ENCODE measurements at regions not wholly inside any gene's neighbourhood (a gene's known extent, or its start where the extent isn't known, plus 50 kb on each side); places are given as distances from the start of the nearest gene placed in this dataset.

DNA sequence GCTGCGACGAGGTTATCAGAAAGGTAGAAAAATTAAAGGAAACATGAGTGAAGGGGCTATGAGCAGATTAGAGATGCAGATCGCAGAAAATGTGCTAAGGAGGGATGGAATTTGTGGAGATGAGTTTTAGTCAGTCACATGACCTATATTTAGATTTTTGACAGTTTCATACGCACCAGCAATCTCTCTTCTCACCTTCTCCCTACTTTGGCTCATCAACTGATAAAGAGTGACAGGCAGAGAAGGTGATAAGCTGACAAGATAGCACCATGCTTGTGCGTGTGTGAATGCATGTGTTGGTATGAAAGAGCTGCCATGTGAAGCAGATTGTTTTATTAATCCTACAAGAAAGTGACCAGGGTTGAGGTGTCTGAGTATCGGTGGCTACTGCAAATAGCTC lies 252.6 kb downstream of the RAP2A start (continued):
- no peak for TF ChIP-seq ZBTB11 (CRISPR knock-in tag; IDR thresholded peaks at IDR 0.05)
- TF ChIP-seq NFIC (IDR thresholded peaks at IDR 0.05; ENCODE audit: low read depth, low read length): no peak
- no peak for TF ChIP-seq GABPA (IDR thresholded peaks at IDR 0.05; ENCODE audit: low read depth)
- TF ChIP-seq CHD2 (IDR thresholded peaks at IDR 0.05; ENCODE audit: borderline replicate concordance, low read depth, low read length): no peak

GRCh38 chr13:97692628-97693027 lies 258.7 kb downstream of the RAP2A start:
- Histone ChIP-seq H3K79me2 (ENCODE audit: control insufficient read depth, insufficient read depth, low read length) (no peaks in the 10 kb centered on the region), H3K4me1 (ENCODE audit: control insufficient read depth, insufficient read depth, low read length) (no peaks in the 10 kb centered on the region), H3K4me2 (ENCODE audit: control insufficient read depth, insufficient read depth) (no peak overlapping the region), H4K20me1 (ENCODE audit: control insufficient read depth, insufficient read depth) (no peaks in the 10 kb centered on the region), H3K36me3 (ENCODE audit: control insufficient read depth in 2 of 2, insufficient read depth in 2 of 2, low read length in 1 of 2) (no peaks in the 10 kb centered on the region), H3K4me3 (no peak overlapping the region), H3K9me3 (replicated peaks; ENCODE audit: control insufficient read depth, insufficient read depth, low read length) (no peaks in the 10 kb centered on the region), H3K27ac (ENCODE audit: control insufficient read depth, insufficient read depth) (no peak overlapping the region), H3K9ac (ENCODE audit: control insufficient read depth, insufficient read depth, low read length) (no peak overlapping the region), H2AFZ (ENCODE audit: control insufficient read depth, low read depth, low read length) (no peak overlapping the region), H3K27me3 (replicated peaks in 1 of 2; ENCODE audit: control insufficient read depth in 2 of 2, insufficient read depth in 2 of 2, low read length in 1 of 2) (no peaks in the 10 kb centered on the region)
- intact Hi-C loops (cut with micrococcal nuclease; ENCODE audit: unreplicated experiment) (no loop called here), in situ Hi-C loops (cut with MboI) (no loop called here)
- ChIA-PET SMC1A (ENCODE audit: uncharacterized antibody, unreplicated experiment) (no interaction called here), RAD21 (ENCODE audit: unreplicated experiment) (no interaction called here), CTCF (no interaction called here), POLR2A (no interaction called here)
- no TSS peak for BruUV-seq (replicated peaks)
- WGBS (ENCODE audit: insufficient coverage, insufficient replicate concordance, low lambda C conversion rate, missing lambda C conversion rate): 14% methylated on average over 2 of the region's 2 CpGs
- no peak for FAIRE-seq
- no peak for DNase-seq (ENCODE audit: low read depth, low spot score)
- ATAC-seq: no peak
- TF ChIP-seq ZBTB33 (IDR thresholded peaks at IDR 0.05) (no peak), SUZ12 (IDR thresholded peaks at IDR 0.05; ENCODE audit: unreplicated experiment) (no peak), POLR2A (IDR thresholded peaks at IDR 0.05; ENCODE audit: low read depth, low read length) (no peak), RELA (IDR thresholded peaks at IDR 0.05; ENCODE audit: borderline replicate concordance, partially characterized antibody) (no peak), CHD2 (IDR thresholded peaks at IDR 0.05; ENCODE audit: borderline replicate concordance, low read depth, low read length) (no peak), SIN3A (IDR thresholded peaks at IDR 0.05; ENCODE audit: low read depth, low read length) (no peak), PAX5 (IDR thresholded peaks at IDR 0.05; ENCODE audit: borderline replicate concordance, low read depth, low read length) (no peak), HCFC1 (IDR thresholded peaks at IDR 0.05; ENCODE audit: low read length) (no peak), LARP7 (IDR thresholded peaks at IDR 0.05) (no peak), RFX5 (IDR thresholded peaks at IDR 0.05; ENCODE audit: low read depth, low read length) (no peak)
- TF ChIP-seq, protein P1, sequence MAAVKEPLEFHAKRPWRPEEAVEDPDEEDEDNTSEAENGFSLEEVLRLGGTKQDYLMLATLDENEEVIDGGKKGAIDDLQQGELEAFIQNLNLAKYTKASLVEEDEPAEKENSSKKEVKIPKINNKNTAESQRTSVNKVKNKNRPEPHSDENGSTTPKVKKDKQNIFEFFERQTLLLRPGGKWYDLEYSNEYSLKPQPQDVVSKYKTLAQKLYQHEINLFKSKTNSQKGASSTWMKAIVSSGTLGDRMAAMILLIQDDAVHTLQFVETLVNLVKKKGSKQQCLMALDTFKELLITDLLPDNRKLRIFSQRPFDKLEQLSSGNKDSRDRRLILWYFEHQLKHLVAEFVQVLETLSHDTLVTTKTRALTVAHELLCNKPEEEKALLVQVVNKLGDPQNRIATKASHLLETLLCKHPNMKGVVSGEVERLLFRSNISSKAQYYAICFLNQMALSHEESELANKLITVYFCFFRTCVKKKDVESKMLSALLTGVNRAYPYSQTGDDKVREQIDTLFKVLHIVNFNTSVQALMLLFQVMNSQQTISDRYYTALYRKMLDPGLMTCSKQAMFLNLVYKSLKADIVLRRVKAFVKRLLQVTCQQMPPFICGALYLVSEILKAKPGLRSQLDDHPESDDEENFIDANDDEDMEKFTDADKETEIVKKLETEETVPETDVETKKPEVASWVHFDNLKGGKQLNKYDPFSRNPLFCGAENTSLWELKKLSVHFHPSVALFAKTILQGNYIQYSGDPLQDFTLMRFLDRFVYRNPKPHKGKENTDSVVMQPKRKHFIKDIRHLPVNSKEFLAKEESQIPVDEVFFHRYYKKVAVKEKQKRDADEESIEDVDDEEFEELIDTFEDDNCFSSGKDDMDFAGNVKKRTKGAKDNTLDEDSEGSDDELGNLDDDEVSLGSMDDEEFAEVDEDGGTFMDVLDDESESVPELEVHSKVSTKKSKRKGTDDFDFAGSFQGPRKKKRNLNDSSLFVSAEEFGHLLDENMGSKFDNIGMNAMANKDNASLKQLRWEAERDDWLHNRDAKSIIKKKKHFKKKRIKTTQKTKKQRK (IDR thresholded peaks at IDR 0.05; ENCODE audit: low read depth, low read length): no peak
- TF ChIP-seq, protein P2, sequence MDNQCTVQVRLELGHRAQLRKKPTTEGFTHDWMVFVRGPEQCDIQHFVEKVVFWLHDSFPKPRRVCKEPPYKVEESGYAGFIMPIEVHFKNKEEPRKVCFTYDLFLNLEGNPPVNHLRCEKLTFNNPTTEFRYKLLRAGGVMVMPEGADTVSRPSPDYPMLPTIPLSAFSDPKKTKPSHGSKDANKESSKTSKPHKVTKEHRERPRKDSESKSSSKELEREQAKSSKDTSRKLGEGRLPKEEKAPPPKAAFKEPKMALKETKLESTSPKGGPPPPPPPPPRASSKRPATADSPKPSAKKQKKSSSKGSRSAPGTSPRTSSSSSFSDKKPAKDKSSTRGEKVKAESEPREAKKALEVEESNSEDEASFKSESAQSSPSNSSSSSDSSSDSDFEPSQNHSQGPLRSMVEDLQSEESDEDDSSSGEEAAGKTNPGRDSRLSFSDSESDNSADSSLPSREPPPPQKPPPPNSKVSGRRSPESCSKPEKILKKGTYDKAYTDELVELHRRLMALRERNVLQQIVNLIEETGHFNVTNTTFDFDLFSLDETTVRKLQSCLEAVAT (IDR thresholded peaks at IDR 0.05): no peak

Measured in GM12878 (cell line).